Activated CD4-positive, alpha-beta T cell treated with anti-CD3 and anti-CD28 coated beads, Interleukin-2, amount 10 ng/mL, durations not matched to agents 7 days and 5 days (primary cell): ENCODE measurements at regions not wholly inside any gene's neighbourhood (a gene's known extent, or its start where the extent isn't known, plus 50 kb on each side); places are given as distances from the start of the nearest gene placed in this dataset.

Experiments used
- CTCF ChIA-PET: fragments of 350-600 bp; sonication (Branson Sonifier 250); formaldehyde crosslinking; loops from one replicate; lab custom pipeline; 2021; ENCODE audit warnings: antibody characterized with exemption; lab: Charles Lee
- POLR2A ChIA-PET: fragments of 350-600 bp; sonication (Branson Sonifier 250); formaldehyde crosslinking; loops from one replicate; lab custom pipeline; 2021; ENCODE audit warnings: antibody characterized with exemption; lab: Charles Lee
- DNase-seq: peaks from one replicate; pipeline ENCODE4 v3.0.0-alpha.2; 2020
- H3K27ac Mint-ChIP-seq: one replicate; pipeline ENCODE4 v1.8.0; 2021; ENCODE audit warnings: mild to moderate bottlenecking, moderate library complexity, mixed read lengths
- H3K27me3 Mint-ChIP-seq: one replicate; pipeline ENCODE4 v1.8.0; 2021; ENCODE audit warnings: mixed read lengths
- H3K36me3 Mint-ChIP-seq: one replicate; pipeline ENCODE4 v1.8.0; 2021; ENCODE audit warnings: low read depth, mixed read lengths
- H3K4me1 Mint-ChIP-seq: one replicate; pipeline ENCODE4 v1.8.0; 2021; ENCODE audit warnings: mixed read lengths
- H3K4me3 Mint-ChIP-seq: one replicate; pipeline ENCODE4 v1.8.0; 2021; ENCODE audit warnings: mild to moderate bottlenecking, moderate library complexity, mixed read lengths
- H3K9me3 Mint-ChIP-seq: one replicate; pipeline ENCODE4 v1.8.0; 2021; ENCODE audit warnings: mixed read lengths

DNA sequence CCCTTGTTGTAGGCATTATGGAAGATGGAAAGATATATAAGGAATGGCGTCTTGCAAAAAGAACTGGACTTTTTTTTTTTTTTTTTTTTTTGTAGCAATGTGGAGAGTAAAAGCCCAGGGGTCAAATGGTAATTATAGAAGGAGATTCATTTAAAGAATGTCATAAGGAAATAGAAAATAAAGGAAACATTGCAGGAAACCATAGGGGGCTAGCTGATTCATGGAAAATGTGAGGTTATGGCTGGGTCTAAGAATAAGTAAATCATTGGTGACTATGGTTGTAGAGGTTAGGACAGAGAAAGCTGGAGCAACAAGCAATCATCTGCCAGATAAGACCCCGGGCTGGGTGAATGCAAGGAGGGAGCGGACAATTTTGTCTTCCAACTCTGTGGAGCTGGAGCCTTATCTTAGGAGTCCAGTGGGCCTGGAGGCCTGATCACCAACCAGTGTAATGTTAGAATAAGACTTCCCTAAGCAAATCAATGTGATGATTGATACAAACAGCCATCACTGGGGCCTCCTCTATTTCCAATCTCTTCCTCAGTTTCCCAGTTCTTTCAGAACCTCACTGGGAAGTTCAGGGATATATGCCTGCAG is 201.2 kb upstream of the TNP1 start:
- CTCF ChIA-PET = no interaction called here
- H3K27ac Mint-ChIP-seq = no peak overlapping the region
- no peak for DNase-seq
- no peaks in the 10 kb centered on the region for H3K9me3 Mint-ChIP-seq
- H3K27me3 Mint-ChIP-seq = peaks cover 10% of the 10 kb centered on the region
- no peaks in the 10 kb centered on the region for H3K4me1 Mint-ChIP-seq
- POLR2A ChIA-PET = no interaction called here
- no peak overlapping the region for H3K4me3 Mint-ChIP-seq
- no peaks in the 10 kb centered on the region for H3K36me3 Mint-ChIP-seq

DNA sequence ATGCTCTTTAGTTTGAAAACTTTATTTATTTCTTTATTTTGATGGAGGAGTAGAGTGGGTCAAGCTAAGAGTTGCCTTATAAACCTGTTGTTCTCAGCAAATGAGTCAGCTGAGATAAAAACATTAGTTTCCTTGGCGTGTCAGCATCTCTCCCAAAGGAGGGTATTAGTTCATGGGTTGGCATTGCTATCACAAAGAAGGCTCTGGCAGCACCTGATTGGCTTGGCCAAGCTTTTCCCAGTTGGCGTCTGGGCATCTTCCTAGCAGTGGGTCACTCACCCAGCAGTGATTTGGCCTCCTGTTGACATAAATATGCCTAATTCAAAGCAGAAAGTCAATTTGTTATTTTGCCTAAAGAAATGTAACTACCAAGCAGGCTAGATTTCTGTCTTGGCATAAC is 200.7 kb upstream of the TNP1 start:
- no peak overlapping the region for H3K27ac Mint-ChIP-seq
- H3K36me3 Mint-ChIP-seq = no peaks in the 10 kb centered on the region
- ChIA-PET POLR2A (no interaction called here), CTCF (no interaction called here)
- no peak for DNase-seq
- H3K9me3 Mint-ChIP-seq = no peaks in the 10 kb centered on the region
- no peak overlapping the region for H3K4me3 Mint-ChIP-seq
- H3K4me1 Mint-ChIP-seq = no peaks in the 10 kb centered on the region
- H3K27me3 Mint-ChIP-seq = peaks cover 10% of the 10 kb centered on the region

- Mint-ChIP-seq H3K27me3 (peaks cover 10% of the 10 kb centered on the region), H3K4me3 (no peak overlapping the region), H3K9me3 (no peaks in the 10 kb centered on the region), H3K36me3 (no peaks in the 10 kb centered on the region), H3K27ac (no peak overlapping the region), H3K4me1 (no peaks in the 10 kb centered on the region)
- DNase-seq = no peak
- CTCF ChIA-PET = interaction anchor here (0.6 to 0.8 kb wide), 2 partner anchors 29 to 38 kb away, joined by 3 read pairs; no protein-coding TSS in a partner anchor
- POLR2A ChIA-PET = no interaction called here
These were observed 199.2 kb upstream of the TNP1 start for GRCh38 chr2:217058791-217059755.

DNA sequence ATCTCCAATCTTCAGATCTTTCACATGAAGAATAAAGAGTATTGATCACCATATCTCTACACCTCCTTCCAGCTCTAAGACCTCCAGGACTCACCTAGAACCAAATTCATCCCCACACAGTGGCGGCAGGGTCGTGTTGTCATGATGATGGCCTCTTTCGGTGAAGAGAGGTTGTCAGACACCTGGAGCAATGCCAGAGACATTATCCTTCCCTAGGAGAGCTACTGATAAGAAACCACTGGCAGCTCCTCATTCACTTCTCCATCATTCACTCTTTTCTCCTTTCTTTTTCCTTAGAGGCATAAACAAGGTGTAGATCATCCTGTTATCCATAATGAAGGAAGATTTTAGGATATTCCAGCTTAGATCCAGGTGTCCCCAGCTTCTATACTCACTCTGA is 197.9 kb upstream of the TNP1 start:
- ChIA-PET POLR2A (no interaction called here), CTCF (interaction anchor here (0.6 to 1.0 kb wide), 3 partner anchors 36 to 454 kb away, joined by 3 read pairs; no protein-coding TSS in a partner anchor)
- H3K4me1 Mint-ChIP-seq = no peaks in the 10 kb centered on the region
- no peak for DNase-seq
- peaks cover 8% of the 10 kb centered on the region for H3K27me3 Mint-ChIP-seq
- H3K4me3 Mint-ChIP-seq = no peak overlapping the region
- H3K9me3 Mint-ChIP-seq = no peaks in the 10 kb centered on the region
- no peaks in the 10 kb centered on the region for H3K36me3 Mint-ChIP-seq
- H3K27ac Mint-ChIP-seq = no peak overlapping the region

- peaks cover 8% of the 10 kb centered on the region for H3K27me3 Mint-ChIP-seq
- H3K36me3 Mint-ChIP-seq = no peaks in the 10 kb centered on the region
- no peak overlapping the region for H3K4me3 Mint-ChIP-seq
- ChIA-PET CTCF (no interaction called here), POLR2A (no interaction called here)
- H3K27ac Mint-ChIP-seq = no peak overlapping the region
- DNase-seq = no peak
- H3K9me3 Mint-ChIP-seq = no peaks in the 10 kb centered on the region
- H3K4me1 Mint-ChIP-seq = no peaks in the 10 kb centered on the region
These were observed 195.8 kb upstream of the TNP1 start for GRCh38 chr2:217055624-217056023.

DNA sequence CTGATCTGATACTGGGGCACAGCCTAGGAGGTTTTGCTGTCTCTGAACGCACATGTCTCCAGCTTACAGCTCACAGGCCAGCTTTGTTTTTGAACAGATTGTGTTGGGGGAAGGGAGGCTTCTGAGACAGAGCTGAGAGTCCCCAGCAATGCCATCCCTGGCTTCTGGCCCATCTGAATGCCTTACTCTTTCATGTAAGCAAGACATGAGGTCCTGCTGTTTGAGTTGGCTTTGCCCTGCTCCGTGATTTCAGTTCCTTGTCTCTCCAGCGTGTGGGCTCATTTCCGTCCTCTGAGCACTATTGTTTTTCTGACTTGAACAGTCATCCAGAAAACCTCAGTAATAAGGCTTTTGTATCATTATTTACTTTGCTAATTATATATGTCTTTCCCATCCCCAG is 194.9 kb upstream of the TNP1 start:
- DNase-seq = no peak
- Mint-ChIP-seq H3K27ac (no peak overlapping the region), H3K9me3 (no peaks in the 10 kb centered on the region), H3K4me1 (no peaks in the 10 kb centered on the region), H3K36me3 (no peaks in the 10 kb centered on the region), H3K4me3 (no peak overlapping the region), H3K27me3 (peaks cover 8% of the 10 kb centered on the region)
- CTCF ChIA-PET = no interaction called here
- POLR2A ChIA-PET = interaction anchor here (0.6 kb wide), 1 partner anchor 275 kb away, joined by 3 read pairs; no protein-coding TSS in a partner anchor

DNA sequence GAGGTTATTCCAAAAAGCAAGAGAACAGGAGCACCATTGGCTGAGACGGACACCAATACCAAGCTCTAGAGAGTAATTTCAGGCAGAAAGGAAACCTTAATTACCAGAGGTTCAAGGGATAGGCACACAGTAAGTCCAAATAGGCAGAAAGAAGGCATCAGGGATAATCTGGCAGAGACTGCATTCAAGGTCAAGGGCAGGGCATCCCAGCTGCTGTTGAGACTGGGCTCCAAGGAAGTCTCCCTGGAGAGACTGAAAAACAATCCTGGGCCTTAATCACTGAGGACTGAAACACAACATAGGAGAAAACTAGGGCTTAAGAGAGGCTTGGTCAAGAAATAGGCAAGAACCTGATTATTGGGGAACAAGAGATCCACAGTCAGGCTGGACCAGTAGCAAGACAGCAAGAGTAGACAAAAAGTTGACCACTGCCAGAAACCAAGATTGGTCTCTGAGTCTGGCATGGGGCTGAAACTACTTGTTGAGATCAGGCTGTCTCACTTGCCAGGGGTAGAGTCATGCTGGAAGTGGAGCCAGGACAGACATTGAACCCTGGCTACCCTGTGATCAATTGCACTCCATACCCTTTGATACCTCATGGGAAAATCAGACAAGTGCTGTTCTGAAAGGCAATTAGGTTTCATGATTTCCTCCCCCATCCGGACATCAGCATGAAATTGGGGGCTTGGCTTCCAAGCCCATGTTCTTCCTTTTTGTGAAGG is 193.2 kb upstream of the TNP1 start:
- DNase-seq = no peak
- Mint-ChIP-seq H3K4me3 (no peak overlapping the region), H3K9me3 (no peaks in the 10 kb centered on the region), H3K27ac (no peak overlapping the region), H3K4me1 (no peaks in the 10 kb centered on the region), H3K27me3 (peaks cover 9% of the 10 kb centered on the region), H3K36me3 (no peaks in the 10 kb centered on the region)
- ChIA-PET POLR2A (no interaction called here), CTCF (no interaction called here)

DNA sequence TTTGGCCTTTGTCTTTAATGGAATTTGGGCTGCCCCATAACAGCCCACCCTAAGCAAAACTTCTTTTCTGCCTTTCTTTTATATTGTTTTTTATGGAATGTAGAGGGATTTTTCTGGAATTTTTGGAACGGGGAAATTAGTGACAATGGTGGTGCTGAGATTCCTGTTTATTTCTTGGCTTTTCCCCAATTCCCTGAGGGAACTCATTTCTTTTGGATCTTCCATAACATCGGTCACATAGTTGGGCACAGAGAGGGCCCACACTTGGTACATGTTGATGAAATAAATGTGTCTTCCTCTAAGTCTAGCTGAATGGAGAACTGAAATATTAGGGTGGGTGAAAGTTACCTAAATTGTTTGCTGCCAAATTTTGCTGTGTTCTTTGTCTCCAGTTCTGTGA is 191.6 kb upstream of the TNP1 start:
- Mint-ChIP-seq H3K27me3 (peaks cover 9% of the 10 kb centered on the region), H3K36me3 (no peaks in the 10 kb centered on the region), H3K9me3 (no peaks in the 10 kb centered on the region), H3K27ac (no peak overlapping the region), H3K4me3 (no peak overlapping the region), H3K4me1 (no peaks in the 10 kb centered on the region)
- ChIA-PET CTCF (interaction anchor here (0.6 kb wide), 1 partner anchor 861 kb away, joined by 3 read pairs; no protein-coding TSS in a partner anchor), POLR2A (no interaction called here)
- no peak for DNase-seq

DNA sequence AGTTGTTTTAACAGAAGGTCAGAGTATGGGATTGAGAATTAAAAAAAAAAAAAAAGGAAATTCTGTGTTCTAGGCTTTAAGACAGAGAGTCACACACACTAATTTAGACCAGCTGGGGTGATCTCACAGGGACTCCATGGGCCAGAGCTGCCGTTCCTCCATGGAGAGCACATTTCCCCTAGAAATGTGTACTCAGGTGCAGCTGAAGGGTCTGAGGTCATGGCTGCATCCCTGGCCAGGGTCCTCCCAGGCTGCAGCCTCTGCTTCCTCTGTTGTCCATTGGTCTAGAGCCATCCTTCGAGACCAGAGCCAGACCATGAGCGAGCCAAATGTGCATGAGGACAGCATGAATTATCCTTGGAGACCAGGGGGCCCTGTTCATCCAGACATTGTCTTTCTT is 190.1 kb upstream of the TNP1 start:
- H3K4me3 Mint-ChIP-seq = no peak overlapping the region
- H3K27me3 Mint-ChIP-seq = peaks cover 9% of the 10 kb centered on the region
- ChIA-PET CTCF (interaction anchor here (0.7 kb wide), 1 partner anchor 349 kb away, joined by 3 read pairs; no protein-coding TSS in a partner anchor), POLR2A (no interaction called here)
- DNase-seq = no peak
- H3K36me3 Mint-ChIP-seq = no peaks in the 10 kb centered on the region
- no peaks in the 10 kb centered on the region for H3K9me3 Mint-ChIP-seq
- H3K27ac Mint-ChIP-seq = no peak overlapping the region
- H3K4me1 Mint-ChIP-seq = no peaks in the 10 kb centered on the region

GRCh38 chr2:217049422-217049821 is 189.6 kb upstream of the TNP1 start:
- Mint-ChIP-seq H3K27me3 (peaks cover 9% of the 10 kb centered on the region), H3K36me3 (no peaks in the 10 kb centered on the region), H3K4me3 (no peak overlapping the region), H3K27ac (no peak overlapping the region), H3K4me1 (no peaks in the 10 kb centered on the region), H3K9me3 (no peaks in the 10 kb centered on the region)
- POLR2A ChIA-PET = interaction anchor here (0.6 kb wide), 1 partner anchor 14 kb away, joined by 3 read pairs; no protein-coding TSS in a partner anchor
- DNase-seq = no peak
- CTCF ChIA-PET = no interaction called here

DNA sequence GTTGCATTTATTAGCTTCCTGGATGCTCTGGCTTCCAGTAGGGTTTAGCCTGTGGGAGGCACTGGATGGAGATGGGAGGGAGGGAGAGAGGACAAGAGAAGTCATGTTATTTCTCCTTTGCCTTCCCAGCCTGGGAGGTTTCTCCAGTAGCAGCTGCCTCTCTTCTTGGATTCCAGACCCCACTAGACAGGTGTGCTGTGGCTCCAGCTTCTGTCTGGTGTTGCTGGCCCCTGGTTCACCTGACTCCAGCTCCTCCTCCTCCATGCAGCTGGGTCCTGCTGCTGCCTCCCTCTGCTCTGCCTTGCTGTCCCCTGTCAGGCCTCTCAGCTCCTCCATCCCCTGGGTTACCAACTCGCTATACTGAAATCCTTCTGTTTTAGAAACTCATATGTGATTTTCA is 188.9 kb upstream of the TNP1 start:
- H3K4me3 Mint-ChIP-seq = no peak overlapping the region
- H3K36me3 Mint-ChIP-seq = no peaks in the 10 kb centered on the region
- H3K27ac Mint-ChIP-seq = no peak overlapping the region
- CTCF ChIA-PET = no interaction called here
- POLR2A ChIA-PET = no interaction called here
- no peak for DNase-seq
- peaks cover 9% of the 10 kb centered on the region for H3K27me3 Mint-ChIP-seq
- H3K4me1 Mint-ChIP-seq = no peaks in the 10 kb centered on the region
- no peaks in the 10 kb centered on the region for H3K9me3 Mint-ChIP-seq

GRCh38 chr2:217047631-217048030 is 187.8 kb upstream of the TNP1 start:
- POLR2A ChIA-PET = no interaction called here
- CTCF ChIA-PET = no interaction called here
- no peaks in the 10 kb centered on the region for H3K36me3 Mint-ChIP-seq
- H3K4me3 Mint-ChIP-seq = no peak overlapping the region
- H3K4me1 Mint-ChIP-seq = no peaks in the 10 kb centered on the region
- H3K27me3 Mint-ChIP-seq = peaks cover 11% of the 10 kb centered on the region
- no peak for DNase-seq
- H3K9me3 Mint-ChIP-seq = no peaks in the 10 kb centered on the region
- H3K27ac Mint-ChIP-seq = no peak overlapping the region

DNA sequence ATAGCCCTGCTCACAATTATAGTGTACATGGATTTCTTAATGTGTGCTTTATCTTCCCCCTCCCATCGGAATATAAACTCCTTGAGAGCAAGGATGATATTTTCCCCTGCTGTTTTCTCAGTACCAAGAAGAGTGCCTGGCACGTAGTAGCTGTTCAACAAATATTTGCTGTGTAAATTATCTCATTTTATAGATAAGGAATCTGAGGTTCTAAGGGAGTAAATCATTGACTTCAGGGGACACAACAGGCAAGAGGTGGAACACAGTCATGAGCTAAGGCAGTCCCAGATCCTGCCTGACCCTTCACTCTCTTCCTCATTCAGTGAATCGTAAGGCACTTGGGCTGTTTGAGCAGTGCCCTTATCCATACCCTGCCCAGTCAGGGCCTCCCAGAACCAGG is 187.3 kb upstream of the TNP1 start:
- peaks cover 11% of the 10 kb centered on the region for H3K27me3 Mint-ChIP-seq
- no peak overlapping the region for H3K4me3 Mint-ChIP-seq
- DNase-seq = no peak
- H3K36me3 Mint-ChIP-seq = no peaks in the 10 kb centered on the region
- H3K4me1 Mint-ChIP-seq = no peaks in the 10 kb centered on the region
- CTCF ChIA-PET = no interaction called here
- POLR2A ChIA-PET = no interaction called here
- no peak overlapping the region for H3K27ac Mint-ChIP-seq
- H3K9me3 Mint-ChIP-seq = no peaks in the 10 kb centered on the region
